ENCODE measurements at regions not wholly inside any gene's neighbourhood (a gene's known extent, or its start where the extent isn't known, plus 50 kb on each side); places are given as distances from the start of the nearest gene placed in this dataset.

- Histone ChIP-seq H3K36me3 (ENCODE audit: control insufficient read depth, insufficient read depth, low read length) (no peaks in the 10 kb centered on the region), H3K4me1 (ENCODE audit: control insufficient read depth, insufficient read depth, low read length) (no peaks in the 10 kb centered on the region), H3K27me3 (ENCODE audit: control insufficient read depth, insufficient read depth, low read length) (no peaks in the 10 kb centered on the region), H3K9me3 (ENCODE audit: control insufficient read depth, insufficient read depth, low read length) (no peaks in the 10 kb centered on the region), H3K4me3 (ENCODE audit: low read depth, low read length) (no peak overlapping the region), H3K9ac (ENCODE audit: low read depth, low read length) (no peak overlapping the region)
Measured at GRCh38 chr2:172685467-172685866, 50.2 kb upstream of the RAPGEF4 start.

Measured in iPS-15b (cell line).